ENCODE measurements at regions not wholly inside any gene's neighbourhood (a gene's known extent, or its start where the extent isn't known, plus 50 kb on each side); places are given as distances from the start of the nearest gene placed in this dataset.

DNA sequence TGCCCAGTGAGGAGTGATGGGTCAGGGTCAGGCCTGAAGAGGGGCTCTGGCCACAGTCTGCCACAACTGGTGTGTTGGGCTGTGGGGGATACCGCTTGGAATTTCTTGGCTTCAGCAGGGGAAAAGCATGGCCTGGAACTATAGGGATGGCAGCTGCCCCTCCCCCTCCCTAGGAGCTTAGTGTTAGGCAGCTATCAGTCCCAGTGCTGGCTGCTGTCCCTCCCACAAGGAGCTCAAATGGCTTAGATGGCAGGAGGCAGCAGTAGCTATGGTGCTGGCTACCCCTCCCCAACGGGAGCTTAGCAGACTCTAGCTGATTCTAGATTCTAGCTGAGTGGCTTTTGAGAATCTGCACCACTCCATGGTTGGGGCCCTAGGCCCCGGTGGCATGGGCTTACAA, 414.5 kb upstream of the HSF2 start:
- TF ChIP-seq, protein P1, sequence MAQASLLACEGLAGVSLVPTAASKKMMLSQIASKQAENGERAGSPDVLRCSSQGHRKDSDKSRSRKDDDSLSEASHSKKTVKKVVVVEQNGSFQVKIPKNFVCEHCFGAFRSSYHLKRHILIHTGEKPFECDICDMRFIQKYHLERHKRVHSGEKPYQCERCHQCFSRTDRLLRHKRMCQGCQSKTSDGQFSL (CRISPR knock-in tag; IDR thresholded peaks at IDR 0.05): no peak
- no peak for TF ChIP-seq SRF (IDR thresholded peaks at IDR 0.05; ENCODE audit: low read depth, low read length)
- no peak for TF ChIP-seq CHD2 (IDR thresholded peaks at IDR 0.05; ENCODE audit: low read depth, low read length)
- TF ChIP-seq KAT8 (CRISPR knock-in tag; IDR thresholded peaks at IDR 0.05): no peak
- TF ChIP-seq ZNF776 (CRISPR knock-in tag; IDR thresholded peaks at IDR 0.05): no peak
- TF ChIP-seq, protein P2, sequence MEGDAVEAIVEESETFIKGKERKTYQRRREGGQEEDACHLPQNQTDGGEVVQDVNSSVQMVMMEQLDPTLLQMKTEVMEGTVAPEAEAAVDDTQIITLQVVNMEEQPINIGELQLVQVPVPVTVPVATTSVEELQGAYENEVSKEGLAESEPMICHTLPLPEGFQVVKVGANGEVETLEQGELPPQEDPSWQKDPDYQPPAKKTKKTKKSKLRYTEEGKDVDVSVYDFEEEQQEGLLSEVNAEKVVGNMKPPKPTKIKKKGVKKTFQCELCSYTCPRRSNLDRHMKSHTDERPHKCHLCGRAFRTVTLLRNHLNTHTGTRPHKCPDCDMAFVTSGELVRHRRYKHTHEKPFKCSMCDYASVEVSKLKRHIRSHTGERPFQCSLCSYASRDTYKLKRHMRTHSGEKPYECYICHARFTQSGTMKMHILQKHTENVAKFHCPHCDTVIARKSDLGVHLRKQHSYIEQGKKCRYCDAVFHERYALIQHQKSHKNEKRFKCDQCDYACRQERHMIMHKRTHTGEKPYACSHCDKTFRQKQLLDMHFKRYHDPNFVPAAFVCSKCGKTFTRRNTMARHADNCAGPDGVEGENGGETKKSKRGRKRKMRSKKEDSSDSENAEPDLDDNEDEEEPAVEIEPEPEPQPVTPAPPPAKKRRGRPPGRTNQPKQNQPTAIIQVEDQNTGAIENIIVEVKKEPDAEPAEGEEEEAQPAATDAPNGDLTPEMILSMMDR (CRISPR knock-in tag; IDR thresholded peaks at IDR 0.05): no peak
